ENCODE measurements at regions not wholly inside any gene's neighbourhood (a gene's known extent, or its start where the extent isn't known, plus 50 kb on each side); places are given as distances from the start of the nearest gene placed in this dataset.

DNA sequence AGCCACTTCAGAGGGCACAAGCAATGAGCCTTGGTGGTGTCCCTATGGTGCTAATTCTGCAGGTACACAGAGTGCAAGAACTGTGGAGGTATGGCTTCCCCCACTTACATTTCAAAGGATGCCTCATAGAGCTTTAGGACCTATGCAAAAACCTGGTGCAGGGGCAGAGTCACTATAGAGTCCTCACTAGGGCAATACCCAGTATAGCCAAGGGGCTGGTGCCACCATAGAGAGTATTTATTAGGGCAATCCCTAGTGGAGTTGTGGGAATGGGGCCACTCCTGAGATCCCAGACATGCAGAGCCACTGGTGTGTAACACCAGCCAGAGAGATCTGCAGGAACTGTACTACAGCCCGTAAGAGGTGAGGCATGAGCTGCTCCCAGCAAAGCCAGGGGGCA, 312.2 kb downstream of the SLC4A3 start:
- H3K4me2 ChIP-seq (ENCODE audit: low read depth, low read length, poor library complexity, severe bottlenecking), result no peak overlapping the region
- no peaks in the 10 kb centered on the region for H4K20me1 ChIP-seq (ENCODE audit: insufficient read depth, low read length, poor library complexity, severe bottlenecking)
- no peak overlapping the region for H3K9ac ChIP-seq (ENCODE audit: low read depth, low read length, poor library complexity, severe bottlenecking)
- no peaks in the 10 kb centered on the region for H3K79me2 ChIP-seq (ENCODE audit: insufficient read depth, low read length)
- no peaks in the 10 kb centered on the region; the same call in 1 of the 2 replicates for H3K9me2 ChIP-seq (replicated peaks; ENCODE audit: low read depth, low read length)
- H3K4me3 ChIP-seq (ENCODE audit: low read length, poor library complexity, severe bottlenecking), result no peak overlapping the region
- no peaks in the 10 kb centered on the region for H3K36me3 ChIP-seq (ENCODE audit: insufficient read depth, low read length)
- H3K9me3 ChIP-seq (ENCODE audit: insufficient read depth, low read depth, low read length), result no peaks in the 10 kb centered on the region
- no peaks in the 10 kb centered on the region for H3F3A ChIP-seq (ENCODE audit: low read depth)
- H2AFZ ChIP-seq (ENCODE audit: low read length), result no peak overlapping the region
- H3K4me1 ChIP-seq (ENCODE audit: insufficient read depth, low read length, poor library complexity, severe bottlenecking), result no peaks in the 10 kb centered on the region
- TF ChIP-seq EZH2phosphoT487 (IDR thresholded peaks at IDR 0.05; ENCODE audit: borderline replicate concordance) (no peak), CTCF (conservative IDR thresholded peaks at IDR 0.05; ENCODE audit: low read length) (no peak)
- H3K27me3 ChIP-seq (ENCODE audit: insufficient read depth, low read length, poor library complexity, severe bottlenecking), result no peaks in the 10 kb centered on the region

DNA sequence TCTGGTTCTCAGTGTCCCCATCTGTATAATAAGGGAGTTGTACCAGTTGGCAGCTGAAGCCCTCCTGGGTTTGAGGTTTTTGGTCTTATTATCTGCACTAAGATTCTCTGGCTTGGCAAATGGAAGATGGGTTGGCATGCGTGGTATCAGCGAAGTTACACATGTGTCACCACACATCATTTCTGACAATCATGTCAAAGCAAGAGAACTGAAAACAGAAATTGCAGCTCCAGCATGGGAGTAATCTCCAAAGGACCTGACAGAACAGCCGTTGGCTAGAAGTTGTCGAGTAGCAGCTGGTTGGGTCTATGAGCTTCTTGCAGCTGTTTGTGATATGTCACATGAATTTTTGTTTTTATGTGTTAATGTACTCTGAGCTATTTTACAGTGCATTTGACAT, 317.4 kb downstream of the SLC4A3 start:
- Histone ChIP-seq H3K36me3 (ENCODE audit: insufficient read depth, low read length) (no peaks in the 10 kb centered on the region), H3K4me3 (ENCODE audit: low read length, poor library complexity, severe bottlenecking) (no peak overlapping the region), H4K20me1 (ENCODE audit: insufficient read depth, low read length, poor library complexity, severe bottlenecking) (no peaks in the 10 kb centered on the region), H3K4me2 (ENCODE audit: low read depth, low read length, poor library complexity, severe bottlenecking) (no peak overlapping the region), H3K9me3 (ENCODE audit: insufficient read depth, low read depth, low read length) (no peaks in the 10 kb centered on the region), H3K27me3 (ENCODE audit: insufficient read depth, low read length, poor library complexity, severe bottlenecking) (no peaks in the 10 kb centered on the region), H3K79me2 (ENCODE audit: insufficient read depth, low read length) (no peaks in the 10 kb centered on the region), H3F3A (ENCODE audit: low read depth) (no peaks in the 10 kb centered on the region), H3K9me2 (replicated peaks; ENCODE audit: low read depth, low read length) (no peaks in the 10 kb centered on the region; the same call in 1 of the 2 replicates), H2AFZ (ENCODE audit: low read length) (no peak overlapping the region), H3K9ac (ENCODE audit: low read depth, low read length, poor library complexity, severe bottlenecking) (no peak overlapping the region), H3K4me1 (ENCODE audit: insufficient read depth, low read length, poor library complexity, severe bottlenecking) (no peaks in the 10 kb centered on the region)
- no peak for TF ChIP-seq EZH2phosphoT487 (IDR thresholded peaks at IDR 0.05; ENCODE audit: borderline replicate concordance)
- TF ChIP-seq CTCF (conservative IDR thresholded peaks at IDR 0.05; ENCODE audit: low read length), result no peak

GRCh38 chr2:219946021-219946420, 318.6 kb downstream of the SLC4A3 start:
- no peak overlapping the region for H3K4me3 ChIP-seq (ENCODE audit: low read length, poor library complexity, severe bottlenecking)
- H3K4me2 ChIP-seq (ENCODE audit: low read depth, low read length, poor library complexity, severe bottlenecking), result no peak overlapping the region
- H3K9ac ChIP-seq (ENCODE audit: low read depth, low read length, poor library complexity, severe bottlenecking), result no peak overlapping the region
- no peaks in the 10 kb centered on the region; the same call in 1 of the 2 replicates for H3K9me2 ChIP-seq (replicated peaks; ENCODE audit: low read depth, low read length)
- H3F3A ChIP-seq (ENCODE audit: low read depth), result no peaks in the 10 kb centered on the region
- H3K79me2 ChIP-seq (ENCODE audit: insufficient read depth, low read length), result no peaks in the 10 kb centered on the region
- no peak overlapping the region for H2AFZ ChIP-seq (ENCODE audit: low read length)
- no peaks in the 10 kb centered on the region for H3K36me3 ChIP-seq (ENCODE audit: insufficient read depth, low read length)
- H3K4me1 ChIP-seq (ENCODE audit: insufficient read depth, low read length, poor library complexity, severe bottlenecking), result no peaks in the 10 kb centered on the region
- no peaks in the 10 kb centered on the region for H3K27me3 ChIP-seq (ENCODE audit: insufficient read depth, low read length, poor library complexity, severe bottlenecking)
- H4K20me1 ChIP-seq (ENCODE audit: insufficient read depth, low read length, poor library complexity, severe bottlenecking), result no peaks in the 10 kb centered on the region
- H3K9me3 ChIP-seq (ENCODE audit: insufficient read depth, low read depth, low read length), result no peaks in the 10 kb centered on the region
- TF ChIP-seq EZH2phosphoT487 (IDR thresholded peaks at IDR 0.05; ENCODE audit: borderline replicate concordance) (no peak), CTCF (conservative IDR thresholded peaks at IDR 0.05; ENCODE audit: low read length) (no peak)

All from Loucy (cell line).